T-helper 2 cell treated with Interferon-gamma antibody and Interleukin-4, amounts not matched to agents 5 μg/mL and 100 μg/mL, for 36 hours (primary cell): ENCODE measurements at regions not wholly inside any gene's neighbourhood (a gene's known extent, or its start where the extent isn't known, plus 50 kb on each side); places are given as distances from the start of the nearest gene placed in this dataset.
"Not testable (repeated sequence)": the region's sequence is repeated elsewhere in the genome, so short reads cannot be mapped to it uniquely, and the experiment has no call there.

Experiments
- DNase-seq: peaks from one replicate; pipeline ENCODE4 v3.0.0; 2021; ENCODE audit warnings: low spot score
- H3K27ac Mint-ChIP-seq: one replicate; pipeline ENCODE4 v1.8.0; 2021; ENCODE audit warnings: mild to moderate bottlenecking, mixed read lengths
- H3K27me3 Mint-ChIP-seq: one replicate; pipeline ENCODE4 v1.8.0; 2021; ENCODE audit warnings: low read depth, mixed read lengths
- H3K36me3 Mint-ChIP-seq: one replicate; pipeline ENCODE4 v1.8.0; 2021; ENCODE audit warnings: low read depth, mixed read lengths
- H3K4me1 Mint-ChIP-seq: one replicate; pipeline ENCODE4 v1.8.0; 2021; ENCODE audit warnings: low read depth, mixed read lengths
- H3K4me3 Mint-ChIP-seq: one replicate; pipeline ENCODE4 v1.8.0; 2022; ENCODE audit warnings: mild to moderate bottlenecking, moderate library complexity, mixed read lengths
- H3K9me3 Mint-ChIP-seq: one replicate; pipeline ENCODE4 v1.8.0; 2021; ENCODE audit warnings: mixed read lengths

- no peak for DNase-seq
- peaks cover 39% of the 10 kb centered on the region for H3K9me3 Mint-ChIP-seq
- no peaks in the 10 kb centered on the region for H3K27me3 Mint-ChIP-seq
- H3K4me1 Mint-ChIP-seq: no peaks in the 10 kb centered on the region
- H3K4me3 Mint-ChIP-seq: no peak overlapping the region
- H3K27ac Mint-ChIP-seq: no peak overlapping the region
- no peaks in the 10 kb centered on the region for H3K36me3 Mint-ChIP-seq
Measured at GRCh38 chr2:117293012-117293411, 521.5 kb upstream of the DDX18 start.

- Mint-ChIP-seq H3K4me1 (no peaks in the 10 kb centered on the region), H3K36me3 (no peaks in the 10 kb centered on the region), H3K9me3 (peaks cover 21% of the 10 kb centered on the region), H3K27ac (no peak overlapping the region), H3K4me3 (no peak overlapping the region), H3K27me3 (no peaks in the 10 kb centered on the region)
- no peak for DNase-seq
Measured at GRCh38 chr2:117299451-117299850, 515.0 kb upstream of the DDX18 start.

- no peaks in the 10 kb centered on the region for H3K27me3 Mint-ChIP-seq
- DNase-seq: no peak
- no peak overlapping the region for H3K27ac Mint-ChIP-seq
- H3K4me3 Mint-ChIP-seq: no peak overlapping the region
- H3K36me3 Mint-ChIP-seq: no peaks in the 10 kb centered on the region
- no peaks in the 10 kb centered on the region for H3K4me1 Mint-ChIP-seq
- peaks cover 19% of the 10 kb centered on the region for H3K9me3 Mint-ChIP-seq
Measured at GRCh38 chr2:117308861-117309770, 505.4 kb upstream of the DDX18 start.

GRCh38 chr2:117321816-117322215 lies 492.7 kb upstream of the DDX18 start:
- no peak overlapping the region for H3K27ac Mint-ChIP-seq
- no peak for DNase-seq
- no peak overlapping the region for H3K4me3 Mint-ChIP-seq
- H3K27me3 Mint-ChIP-seq: no peaks in the 10 kb centered on the region
- no peaks in the 10 kb centered on the region for H3K36me3 Mint-ChIP-seq
- H3K9me3 Mint-ChIP-seq: peaks cover 14% of the 10 kb centered on the region
- no peaks in the 10 kb centered on the region for H3K4me1 Mint-ChIP-seq

- Mint-ChIP-seq H3K4me3 (no peak overlapping the region), H3K36me3 (no peaks in the 10 kb centered on the region), H3K4me1 (no peaks in the 10 kb centered on the region), H3K9me3 (peaks cover 11% of the 10 kb centered on the region), H3K27ac (no peak overlapping the region), H3K27me3 (no peaks in the 10 kb centered on the region)
- no peak for DNase-seq
Measured at GRCh38 chr2:117323331-117323730, 491.2 kb upstream of the DDX18 start.

GRCh38 chr2:117330641-117331040 lies 483.9 kb upstream of the DDX18 start:
- H3K27ac Mint-ChIP-seq: no peak overlapping the region
- H3K36me3 Mint-ChIP-seq: no peaks in the 10 kb centered on the region
- H3K27me3 Mint-ChIP-seq: no peaks in the 10 kb centered on the region
- no peaks in the 10 kb centered on the region for H3K4me1 Mint-ChIP-seq
- no peaks in the 10 kb centered on the region for H3K9me3 Mint-ChIP-seq
- no peak overlapping the region for H3K4me3 Mint-ChIP-seq
- DNase-seq: no peak

GRCh38 chr2:117335967-117336366 lies 478.5 kb upstream of the DDX18 start:
- Mint-ChIP-seq H3K27ac (no peak overlapping the region), H3K4me1 (no peaks in the 10 kb centered on the region), H3K27me3 (no peaks in the 10 kb centered on the region), H3K4me3 (no peak overlapping the region), H3K9me3 (peaks cover 20% of the 10 kb centered on the region), H3K36me3 (no peaks in the 10 kb centered on the region)
- no peak for DNase-seq

- Mint-ChIP-seq H3K27me3 (no peaks in the 10 kb centered on the region), H3K36me3 (no peaks in the 10 kb centered on the region), H3K4me3 (no peak overlapping the region), H3K9me3 (peaks cover 20% of the 10 kb centered on the region), H3K27ac (no peak overlapping the region), H3K4me1 (no peaks in the 10 kb centered on the region)
- DNase-seq: no peak
Measured at GRCh38 chr2:117336496-117336895, 478.0 kb upstream of the DDX18 start.

GRCh38 chr2:117337981-117338380 lies 476.5 kb upstream of the DDX18 start:
- H3K4me3 Mint-ChIP-seq, H3K27ac Mint-ChIP-seq, H3K4me1 Mint-ChIP-seq, H3K27me3 Mint-ChIP-seq, DNase-seq, H3K36me3 Mint-ChIP-seq: not testable (repeated sequence)
- H3K9me3 Mint-ChIP-seq: peaks cover 20% of the 10 kb centered on the region

- Mint-ChIP-seq H3K36me3 (no peaks in the 10 kb centered on the region), H3K9me3 (peaks cover 20% of the 10 kb centered on the region), H3K4me3 (no peak overlapping the region), H3K27me3 (no peaks in the 10 kb centered on the region), H3K4me1 (no peaks in the 10 kb centered on the region), H3K27ac (no peak overlapping the region)
- no peak for DNase-seq
Measured at GRCh38 chr2:117339980-117340379, 474.5 kb upstream of the DDX18 start.

GRCh38 chr2:117341690-117342089 lies 472.8 kb upstream of the DDX18 start:
- H3K4me1 Mint-ChIP-seq: no peaks in the 10 kb centered on the region
- no peak for DNase-seq
- no peaks in the 10 kb centered on the region for H3K27me3 Mint-ChIP-seq
- H3K36me3 Mint-ChIP-seq: no peaks in the 10 kb centered on the region
- H3K4me3 Mint-ChIP-seq: no peak overlapping the region
- no peak overlapping the region for H3K27ac Mint-ChIP-seq
- H3K9me3 Mint-ChIP-seq: peaks cover 16% of the 10 kb centered on the region

GRCh38 chr2:117342415-117342814 lies 472.1 kb upstream of the DDX18 start:
- Mint-ChIP-seq H3K36me3 (no peaks in the 10 kb centered on the region), H3K4me3 (no peak overlapping the region), H3K4me1 (no peaks in the 10 kb centered on the region), H3K27me3 (no peaks in the 10 kb centered on the region), H3K27ac (no peak overlapping the region), H3K9me3 (peaks cover 14% of the 10 kb centered on the region)
- DNase-seq: no peak

GRCh38 chr2:117349687-117350086 lies 464.8 kb upstream of the DDX18 start:
- Mint-ChIP-seq H3K4me3 (no peak overlapping the region), H3K4me1 (no peaks in the 10 kb centered on the region), H3K9me3 (peaks cover 31% of the 10 kb centered on the region), H3K27ac (no peak overlapping the region), H3K36me3 (no peaks in the 10 kb centered on the region), H3K27me3 (no peaks in the 10 kb centered on the region)
- DNase-seq: no peak

- Mint-ChIP-seq H3K4me3 (no peak overlapping the region), H3K9me3 (peaks cover 33% of the 10 kb centered on the region), H3K36me3 (no peaks in the 10 kb centered on the region), H3K27ac (no peak overlapping the region), H3K4me1 (no peaks in the 10 kb centered on the region), H3K27me3 (no peaks in the 10 kb centered on the region)
- no peak for DNase-seq
Measured at GRCh38 chr2:117351396-117351795, 463.1 kb upstream of the DDX18 start.
